ENCODE measurements at regions not wholly inside any gene's neighbourhood (a gene's known extent, or its start where the extent isn't known, plus 50 kb on each side); places are given as distances from the start of the nearest gene placed in this dataset.

GRCh38 chr10:6741541-6741941 is 161.5 kb upstream of the PRKCQ start:
- TF ChIP-seq TCF7L2 (IDR thresholded peaks at IDR 0.05; ENCODE audit: borderline replicate concordance, low read depth, low read length) (no peak), IKZF3 (tag by site-specific recombination; IDR thresholded peaks at IDR 0.05) (no peak), CTCF (tag by site-specific recombination; IDR thresholded peaks at IDR 0.05) (no peak), HOXA7 (CRISPR knock-in tag; IDR thresholded peaks at IDR 0.05; ENCODE audit: borderline replicate concordance) (no peak), ZSCAN5A (tag by site-specific recombination; IDR thresholded peaks at IDR 0.05) (no peak), REST (tag by site-specific recombination; IDR thresholded peaks at IDR 0.05) (no peak), GLIS1 (tag by site-specific recombination; IDR thresholded peaks at IDR 0.05) (no peak)

Data from HEK293 (cell line).